ENCODE measurements at regions not wholly inside any gene's neighbourhood (a gene's known extent, or its start where the extent isn't known, plus 50 kb on each side); places are given as distances from the start of the nearest gene placed in this dataset.

GRCh38 chr2:168404764-168405163 is 51.3 kb upstream of the CERS6 start:
- Mint-ChIP-seq H3K27me3 (ENCODE audit: low read depth) (no peaks in the 10 kb centered on the region), H3K36me3 (peaks cover 7% of the 10 kb centered on the region), H3K27ac (no peak overlapping the region), H3K4me1 (peaks cover 7% of the 10 kb centered on the region), H3K4me3 (no peak overlapping the region), H3K9me3 (peaks cover 42% of the 10 kb centered on the region)
- no peak for TF ChIP-seq CTCF (IDR thresholded peaks at IDR 0.05; ENCODE audit: unreplicated experiment)
- no peak for DNase-seq (ENCODE audit: low spot score in 2 of 2, unreplicated experiment in 2 of 2)
